NCI-H2171 (cell line): ENCODE measurements at regions not wholly inside any gene's neighbourhood (a gene's known extent, or its start where the extent isn't known, plus 50 kb on each side); places are given as distances from the start of the nearest gene placed in this dataset.

Experiments used
- DNase-seq: peaks from one replicate; lab custom pipeline; 2025; lab: John Stamatoyannopoulos, UW

DNA sequence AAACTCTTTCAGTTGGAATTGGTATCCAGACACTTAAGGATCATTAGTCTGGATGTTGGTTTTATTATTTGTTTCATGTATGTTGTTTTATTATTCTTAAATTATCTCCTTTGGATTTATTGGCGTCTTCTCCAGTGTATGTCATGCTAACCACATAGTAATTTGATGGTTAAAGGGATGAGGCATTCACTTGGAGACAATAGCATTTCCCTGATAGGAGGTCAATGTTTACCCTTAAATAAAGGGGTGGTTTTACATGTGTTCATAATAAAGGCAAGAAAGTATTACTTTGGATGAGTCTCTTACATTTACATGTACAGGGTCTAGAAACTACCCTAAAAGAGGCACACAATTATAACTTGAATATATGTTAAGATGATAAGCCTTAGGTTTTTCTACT is 51.2 kb upstream of the RNF144B start:
- DNase-seq: no peak

DNA sequence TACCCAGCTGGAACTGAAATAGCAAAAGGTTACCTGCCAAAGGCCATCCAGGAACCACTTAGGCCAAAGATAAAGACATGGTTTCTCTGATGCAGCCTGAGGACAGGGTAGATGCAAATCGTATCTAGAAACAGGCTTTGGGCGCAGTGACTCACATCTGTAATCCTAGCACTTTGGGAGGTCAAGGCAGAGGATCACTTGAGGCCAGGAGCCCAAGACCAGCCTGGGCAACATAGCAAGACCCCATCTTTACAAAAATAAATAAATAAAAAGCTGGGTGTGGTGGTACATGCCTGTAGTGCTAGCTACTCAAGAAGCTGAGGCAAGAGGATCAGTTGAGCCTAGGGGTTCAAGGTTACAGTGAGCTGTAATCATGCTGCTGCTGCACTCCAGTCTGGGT is 52.9 kb upstream of the RNF144B start:
- DNase-seq: no peak

DNA sequence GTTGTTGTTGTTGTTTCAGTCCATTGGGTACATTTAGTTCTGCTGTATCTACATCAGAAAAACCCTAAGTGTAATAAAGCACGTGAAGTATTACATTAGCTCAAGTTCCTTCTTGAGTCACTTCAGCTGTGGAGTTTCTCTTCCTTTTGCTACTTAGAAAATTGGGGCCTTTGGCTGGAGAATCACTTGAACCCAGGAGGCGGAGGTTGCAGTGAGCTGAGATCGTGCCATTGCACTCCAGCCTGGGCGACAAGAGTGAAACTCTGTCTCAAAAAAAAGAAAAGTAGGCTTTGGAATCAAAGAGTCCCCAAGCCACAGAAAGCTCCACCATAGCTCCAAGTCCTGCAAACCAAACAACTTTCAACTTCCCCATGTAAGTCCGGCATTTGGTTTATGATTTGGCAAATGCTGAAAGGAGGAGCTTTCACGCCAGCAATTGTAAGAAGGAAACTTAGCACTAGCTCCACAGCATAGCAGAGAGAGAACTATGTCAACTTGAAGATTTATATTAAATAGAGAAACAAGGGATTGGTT is 56.5 kb upstream of the RNF144B start:
- DNase-seq: no peak

DNA sequence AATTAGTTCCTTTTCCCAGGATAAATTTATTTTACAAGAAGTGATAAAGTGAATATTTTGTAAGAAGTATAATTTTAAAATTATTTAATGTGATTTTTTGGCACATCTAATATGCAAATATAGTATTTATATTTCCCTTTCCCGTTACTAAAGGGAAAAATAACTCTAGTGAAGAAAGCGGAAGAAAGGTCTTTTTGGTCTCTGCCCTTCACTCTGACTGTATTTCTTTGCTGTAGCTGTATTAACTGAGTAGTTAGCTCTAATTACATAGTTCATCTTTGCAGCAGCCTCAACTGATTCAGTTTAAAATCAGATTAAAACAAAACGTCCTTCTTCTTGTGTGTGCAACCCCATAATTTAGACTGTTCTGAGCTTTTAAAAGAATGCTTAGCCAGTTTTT is 57.4 kb upstream of the RNF144B start:
- no peak for DNase-seq

DNA sequence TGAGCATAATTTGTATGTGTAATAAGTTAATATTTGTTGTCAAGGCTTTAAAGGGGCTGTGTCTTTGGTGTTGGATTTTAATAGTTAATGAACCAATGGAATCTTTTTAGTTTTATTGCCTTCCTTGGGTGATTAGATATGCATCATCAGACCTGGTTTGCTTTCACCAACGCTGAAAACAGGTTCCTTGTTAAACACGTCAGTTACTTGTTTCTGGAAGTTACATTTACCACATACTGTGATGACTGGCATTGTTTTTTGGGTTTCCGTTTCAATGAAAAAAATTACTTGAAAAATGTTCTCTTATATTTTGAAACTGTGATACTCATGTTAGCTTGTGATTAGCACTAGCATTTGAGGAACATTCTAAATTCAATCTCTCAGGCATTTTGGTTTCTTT is 58.6 kb upstream of the RNF144B start:
- no peak for DNase-seq

DNA sequence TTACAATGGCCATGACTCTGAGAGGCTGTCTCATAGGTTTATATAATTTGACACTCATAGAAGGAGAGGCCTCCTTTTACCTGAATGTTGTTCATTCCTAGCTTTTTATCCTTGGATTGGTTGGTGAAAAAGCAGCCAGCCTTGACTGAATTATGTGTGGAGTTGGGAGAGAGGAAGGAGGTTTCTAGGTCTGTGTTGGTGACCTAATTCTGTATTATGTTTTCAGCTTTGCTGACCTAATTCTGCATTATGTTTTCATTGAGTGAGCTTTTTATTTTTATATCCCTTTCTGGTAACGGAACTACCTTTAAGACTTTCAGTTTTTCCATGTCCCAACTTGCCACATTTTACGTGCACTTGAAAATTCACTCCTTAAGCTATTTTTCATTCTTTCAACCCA is 59.1 kb upstream of the RNF144B start:
- no peak for DNase-seq

DNA sequence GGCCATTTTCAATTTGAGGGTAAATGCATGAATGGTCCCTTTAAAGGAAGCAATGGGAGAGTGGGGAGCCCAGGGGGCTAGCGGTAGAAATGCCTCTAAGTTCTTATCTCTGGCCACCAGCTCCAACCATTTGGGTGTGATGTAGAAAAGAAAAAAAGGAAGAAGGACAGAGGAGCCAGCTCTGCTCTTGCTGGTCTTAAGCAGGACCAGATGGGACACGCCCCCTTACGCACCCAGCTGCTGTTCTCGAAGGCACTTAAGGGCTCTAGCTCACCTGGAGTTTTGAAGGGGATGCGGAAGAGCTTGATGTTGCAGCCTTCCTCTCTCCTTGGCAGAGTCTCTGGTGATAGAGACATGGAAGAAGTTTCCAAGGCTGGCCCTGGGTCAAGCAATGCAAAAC is 59.5 kb upstream of the RNF144B start:
- DNase-seq: no peak

DNA sequence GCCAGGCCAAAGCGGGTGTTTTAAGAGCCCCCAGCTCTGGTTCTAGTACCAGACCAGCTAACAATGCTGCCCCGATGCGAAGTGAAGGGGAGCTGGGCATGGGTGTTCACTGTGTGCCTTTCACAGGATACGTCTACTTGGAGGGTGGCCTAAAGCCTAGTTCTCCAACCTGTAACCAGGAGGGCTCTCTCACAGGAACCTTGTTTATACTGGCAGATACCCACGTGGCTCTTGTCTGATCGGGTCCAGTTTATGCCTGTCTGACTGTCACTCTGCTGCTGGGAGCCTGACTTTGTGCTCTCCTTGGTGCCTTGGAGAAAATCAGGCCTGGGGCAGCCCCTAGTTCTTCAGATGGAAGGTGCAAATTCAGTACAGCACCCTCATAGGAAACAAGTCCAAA is 60.2 kb upstream of the RNF144B start:
- no peak for DNase-seq

DNA sequence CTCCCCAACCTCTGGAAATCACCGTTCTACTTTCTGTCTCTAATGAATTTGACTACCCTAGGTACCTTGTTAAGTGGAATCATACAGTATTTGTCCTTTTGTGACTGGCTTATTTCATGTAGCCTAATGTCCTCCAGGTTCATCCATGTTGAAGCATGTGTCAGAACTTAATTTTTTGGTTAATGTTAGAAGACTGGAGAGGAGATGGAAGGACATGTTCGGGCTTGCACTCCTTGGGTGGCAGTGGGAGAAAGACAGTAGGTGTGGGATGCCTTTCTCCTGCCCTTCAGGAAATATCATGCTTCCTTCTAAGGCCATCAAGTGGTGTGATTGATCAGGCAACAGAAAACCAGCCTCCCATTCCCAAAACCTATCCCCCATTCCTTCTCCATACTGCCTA is 61.1 kb upstream of the RNF144B start:
- DNase-seq: no peak

DNA sequence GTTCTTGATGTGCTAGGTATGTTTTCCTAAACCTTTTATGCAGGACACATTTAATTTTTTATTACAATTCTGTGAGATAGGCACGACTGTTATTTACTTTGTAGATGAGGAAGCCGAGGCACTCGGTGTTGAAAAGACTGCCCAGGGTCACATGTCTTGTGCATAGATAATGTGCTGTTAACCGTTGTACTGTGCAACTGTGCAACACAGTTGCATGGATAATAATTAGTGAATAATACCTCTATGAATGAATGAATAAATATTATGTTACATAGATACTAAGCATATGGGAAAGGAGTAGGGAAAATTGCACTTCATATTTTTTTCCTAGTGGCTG is 60.3 kb upstream of the DEK start:
- no peak for DNase-seq

DNA sequence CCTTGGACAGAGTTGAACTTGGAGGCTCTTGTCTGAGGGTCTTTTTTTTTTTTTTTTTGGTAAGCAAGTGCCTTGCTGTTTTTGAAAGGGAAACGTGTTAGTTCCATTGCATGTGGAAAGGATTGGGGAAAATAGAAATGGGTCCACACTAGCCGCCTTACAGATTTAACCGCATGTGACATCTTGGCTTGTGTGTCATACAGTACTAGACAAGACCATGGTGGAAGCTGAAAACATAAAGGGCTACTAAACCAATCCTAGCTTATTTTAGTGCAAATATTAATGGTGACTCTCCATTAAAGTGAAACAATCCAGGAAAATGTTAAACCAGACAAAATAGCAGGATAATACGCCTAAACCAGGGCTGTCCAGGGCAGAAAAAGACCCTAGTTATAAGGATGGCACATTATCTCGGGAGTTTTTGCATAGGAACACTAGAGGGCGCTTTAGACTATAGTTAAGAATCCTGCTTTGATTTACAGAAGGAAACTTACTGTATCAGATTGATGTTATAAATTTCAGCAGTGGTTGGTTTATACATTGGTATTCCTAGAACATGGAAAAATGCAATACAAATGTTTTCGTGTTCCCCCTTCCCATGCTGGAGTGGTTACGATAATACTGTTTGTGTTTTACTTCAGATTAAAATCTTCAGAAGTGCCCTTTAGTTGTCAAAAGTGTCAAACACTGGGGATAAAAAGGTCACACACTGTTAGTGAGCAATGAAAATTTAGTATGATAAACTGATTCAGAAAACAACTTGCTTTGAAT is 59.8 kb upstream of the DEK start:
- DNase-seq: peak; percentile 47

DNA sequence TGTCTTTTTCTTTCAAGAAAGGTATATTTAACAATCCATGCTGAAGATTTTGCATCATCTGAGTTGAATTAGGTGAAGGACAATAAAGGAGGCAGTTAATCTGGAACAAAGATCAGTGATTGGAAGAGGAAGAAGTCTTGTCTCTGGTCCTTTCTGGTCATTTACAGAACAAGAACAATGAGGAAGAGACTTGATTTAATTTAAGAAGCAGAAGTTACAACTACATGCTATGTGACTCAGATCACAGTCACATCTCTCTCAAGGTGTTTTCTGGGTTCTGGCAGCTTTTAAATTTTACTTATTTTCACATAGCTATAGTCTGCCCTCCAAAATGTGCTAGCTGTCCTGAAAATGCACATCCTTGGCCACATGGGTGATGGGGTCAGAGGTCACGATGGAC is 53.5 kb upstream of the DEK start:
- DNase-seq: no peak

DNA sequence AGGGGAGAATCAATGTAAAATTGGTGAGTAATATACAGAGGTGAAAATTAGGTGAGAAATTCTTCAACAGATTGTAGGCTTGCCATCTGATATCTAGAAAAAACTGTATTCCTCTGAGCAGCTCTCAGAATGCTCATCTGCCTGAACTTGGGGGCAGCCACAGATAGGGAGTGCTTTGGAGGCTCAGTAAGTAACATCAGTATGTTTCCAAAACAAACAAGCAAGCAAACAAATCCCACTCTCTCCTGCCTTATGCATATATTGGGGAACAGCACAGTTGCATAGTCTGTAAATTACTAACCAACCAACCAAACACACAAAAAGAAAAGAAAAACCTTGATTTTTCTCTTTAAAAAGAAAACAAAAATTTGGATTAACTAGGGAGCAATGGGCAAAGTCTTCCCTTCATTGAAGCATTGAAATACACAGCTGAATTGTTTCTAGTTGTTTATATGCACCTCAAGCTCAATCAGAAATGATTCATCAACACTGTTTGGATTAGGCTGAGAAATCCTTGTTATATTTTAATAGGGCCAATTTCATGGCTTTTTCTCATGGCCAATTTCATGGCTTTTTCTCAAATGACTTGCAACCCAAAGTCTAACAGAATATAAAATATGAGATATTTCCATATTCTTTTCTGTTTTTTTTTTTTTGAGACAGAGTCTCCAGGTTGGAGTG is 50.1 kb upstream of the DEK start:
- no peak for DNase-seq
